ENCODE measurements at regions not wholly inside any gene's neighbourhood (a gene's known extent, or its start where the extent isn't known, plus 50 kb on each side); places are given as distances from the start of the nearest gene placed in this dataset.

DNA sequence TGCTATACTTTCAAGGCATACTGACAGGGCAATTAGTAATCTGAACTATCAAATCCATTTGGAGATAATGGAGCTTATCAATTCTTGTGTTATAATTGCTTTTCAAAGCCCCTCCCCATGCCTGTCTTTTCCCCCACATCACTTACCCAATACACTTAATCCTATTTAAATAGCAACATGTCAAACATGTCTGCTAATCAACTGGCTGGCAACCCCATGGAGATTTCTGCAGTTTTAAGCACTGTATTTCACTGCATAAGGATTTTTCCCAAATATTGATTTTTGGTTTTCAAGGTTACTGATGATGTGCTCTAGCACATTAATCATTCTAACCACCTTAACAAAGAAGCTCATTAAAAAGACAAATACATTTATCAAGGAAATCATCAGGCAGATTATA is 800.3 kb downstream of the PLA2G4A start:
- CTCF ChIA-PET, result no interaction called here
- Mint-ChIP-seq H3K27ac (no peak overlapping the region), H3K36me3 (ENCODE audit: low read depth) (no peaks in the 10 kb centered on the region), H3K27me3 (no peaks in the 10 kb centered on the region), H3K9me3 (peaks cover 7% of the 10 kb centered on the region), H3K4me3 (no peak overlapping the region), H3K4me1 (ENCODE audit: low read depth) (no peaks in the 10 kb centered on the region)
- DNase-seq, result no peak
- TF ChIP-seq, protein P1, sequence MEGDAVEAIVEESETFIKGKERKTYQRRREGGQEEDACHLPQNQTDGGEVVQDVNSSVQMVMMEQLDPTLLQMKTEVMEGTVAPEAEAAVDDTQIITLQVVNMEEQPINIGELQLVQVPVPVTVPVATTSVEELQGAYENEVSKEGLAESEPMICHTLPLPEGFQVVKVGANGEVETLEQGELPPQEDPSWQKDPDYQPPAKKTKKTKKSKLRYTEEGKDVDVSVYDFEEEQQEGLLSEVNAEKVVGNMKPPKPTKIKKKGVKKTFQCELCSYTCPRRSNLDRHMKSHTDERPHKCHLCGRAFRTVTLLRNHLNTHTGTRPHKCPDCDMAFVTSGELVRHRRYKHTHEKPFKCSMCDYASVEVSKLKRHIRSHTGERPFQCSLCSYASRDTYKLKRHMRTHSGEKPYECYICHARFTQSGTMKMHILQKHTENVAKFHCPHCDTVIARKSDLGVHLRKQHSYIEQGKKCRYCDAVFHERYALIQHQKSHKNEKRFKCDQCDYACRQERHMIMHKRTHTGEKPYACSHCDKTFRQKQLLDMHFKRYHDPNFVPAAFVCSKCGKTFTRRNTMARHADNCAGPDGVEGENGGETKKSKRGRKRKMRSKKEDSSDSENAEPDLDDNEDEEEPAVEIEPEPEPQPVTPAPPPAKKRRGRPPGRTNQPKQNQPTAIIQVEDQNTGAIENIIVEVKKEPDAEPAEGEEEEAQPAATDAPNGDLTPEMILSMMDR (IDR thresholded peaks at IDR 0.05), result no peak
- H3K9me3 ChIP-seq (ENCODE audit: control insufficient read depth in 1 of 2, insufficient read depth in 1 of 2, low read length in 2 of 2), result peaks cover 0 to 4% of the 10 kb centered on the region in 2 experiments
- POLR2A ChIA-PET, result no interaction called here
- H3K27me3 ChIP-seq (ENCODE audit: control insufficient read depth in 1 of 2, insufficient read depth in 2 of 2, low read length in 2 of 2), result no peaks in the 10 kb centered on the region
- no peak for ATAC-seq (ENCODE audit: poor library complexity)
- intact Hi-C loops (cut with DNase I, micrococcal nuclease), result no loop called here
- no peak overlapping the region for H3K4me3 ChIP-seq (ENCODE audit: low read length)
- no peaks in the 10 kb centered on the region for H3K36me3 ChIP-seq (ENCODE audit: insufficient read depth, low read length)
- H3K4me1 ChIP-seq (ENCODE audit: insufficient read depth, low read length), result no peaks in the 10 kb centered on the region
- H3K27ac ChIP-seq (ENCODE audit: low read depth in 1 of 2, low read length in 2 of 2), result no peak overlapping the region

DNA sequence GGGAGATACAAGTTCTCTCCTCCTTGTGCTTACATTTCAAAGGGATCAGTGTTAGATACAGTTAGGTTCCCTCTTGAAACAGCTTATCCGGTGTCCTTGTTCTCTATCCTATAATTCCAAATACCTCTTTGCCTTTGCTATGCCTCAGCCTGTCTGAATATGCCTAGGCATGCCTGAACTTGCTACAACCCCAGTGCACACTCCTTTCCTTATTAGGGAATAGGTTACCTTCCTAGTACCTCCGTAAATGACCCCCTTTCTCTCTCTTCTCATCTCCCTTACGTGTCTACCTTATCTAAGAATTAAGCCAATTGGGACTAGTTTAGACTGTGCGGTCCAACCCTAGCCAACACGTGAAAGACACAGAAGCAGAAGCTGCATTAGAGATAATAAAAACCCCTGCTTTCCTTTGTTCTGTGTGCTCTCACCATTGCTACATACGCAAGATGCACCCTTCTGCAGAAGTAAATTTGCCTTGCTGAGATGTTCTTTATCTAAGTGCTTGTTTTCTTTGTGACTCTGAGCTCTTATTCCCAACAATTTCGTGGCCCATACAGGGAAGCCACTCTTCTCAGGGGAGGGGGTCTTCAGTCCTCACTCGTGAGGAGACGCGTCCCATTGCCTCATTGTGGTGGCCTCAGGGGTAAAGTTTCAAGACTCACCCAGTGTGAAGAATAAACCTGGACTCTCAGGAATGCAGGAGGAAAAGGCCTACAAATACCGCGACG is 802.1 kb downstream of the PLA2G4A start:
- DNase-seq (no peak), ATAC-seq (ENCODE audit: poor library complexity) (no peak)
- H3K27me3 Mint-ChIP-seq, result no peaks in the 10 kb centered on the region
- no peaks in the 10 kb centered on the region for H3K36me3 ChIP-seq (ENCODE audit: insufficient read depth, low read length)
- TF ChIP-seq, protein P1 (IDR thresholded peaks at IDR 0.05), result no peak
- H3K27me3 ChIP-seq (ENCODE audit: control insufficient read depth in 1 of 2, insufficient read depth in 2 of 2, low read length in 2 of 2), result no peaks in the 10 kb centered on the region
- H3K4me3 ChIP-seq (ENCODE audit: low read length), result no peak overlapping the region
- intact Hi-C loops (cut with DNase I, micrococcal nuclease), result no loop called here
- ChIA-PET POLR2A (no interaction called here), CTCF (no interaction called here)
- peaks cover 13% of the 10 kb centered on the region for H3K9me3 Mint-ChIP-seq
- no peaks in the 10 kb centered on the region for H3K4me1 Mint-ChIP-seq (ENCODE audit: low read depth)
- no peak overlapping the region for H3K27ac Mint-ChIP-seq
- no peak overlapping the region for H3K4me3 Mint-ChIP-seq
- no peak overlapping the region for H3K27ac ChIP-seq (ENCODE audit: low read depth in 1 of 2, low read length in 2 of 2)
- peaks cover 0 to 10% of the 10 kb centered on the region in 2 experiments for H3K9me3 ChIP-seq (ENCODE audit: control insufficient read depth in 1 of 2, insufficient read depth in 1 of 2, low read length in 2 of 2)
- H3K4me1 ChIP-seq (ENCODE audit: insufficient read depth, low read length), result no peaks in the 10 kb centered on the region
- H3K36me3 Mint-ChIP-seq (ENCODE audit: low read depth), result no peaks in the 10 kb centered on the region

DNA sequence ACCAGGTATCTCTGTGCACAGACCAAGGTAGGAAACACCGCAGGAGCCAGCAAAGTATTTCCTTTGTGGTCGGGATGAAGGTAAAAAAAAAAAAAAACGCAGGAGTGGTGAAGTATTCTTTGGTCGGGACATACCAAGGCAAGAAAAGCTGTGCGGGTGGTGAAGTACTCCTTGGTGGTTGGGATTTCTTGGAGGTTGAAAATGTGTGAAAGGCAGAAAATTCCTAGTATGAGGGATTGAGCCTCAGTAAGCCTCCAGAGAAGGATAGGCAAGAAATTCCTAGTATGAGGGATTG is 802.6 kb downstream of the PLA2G4A start:
- no peaks in the 10 kb centered on the region for H3K27me3 ChIP-seq (ENCODE audit: control insufficient read depth in 1 of 2, insufficient read depth in 2 of 2, low read length in 2 of 2)
- no peak overlapping the region for H3K4me3 ChIP-seq (ENCODE audit: low read length)
- POLR2A ChIA-PET, result no interaction called here
- no peaks in the 10 kb centered on the region for H3K27me3 Mint-ChIP-seq
- TF ChIP-seq, protein P1 (IDR thresholded peaks at IDR 0.05), result no peak
- H3K4me3 Mint-ChIP-seq, result no peak overlapping the region
- CTCF ChIA-PET, result no interaction called here
- intact Hi-C loops (cut with DNase I, micrococcal nuclease), result no loop called here
- H3K27ac ChIP-seq (ENCODE audit: low read depth in 1 of 2, low read length in 2 of 2), result no peak overlapping the region
- H3K9me3 ChIP-seq (ENCODE audit: control insufficient read depth in 1 of 2, insufficient read depth in 1 of 2, low read length in 2 of 2), result peaks cover 0 to 10% of the 10 kb centered on the region in 2 experiments
- no peak for DNase-seq
- no peaks in the 10 kb centered on the region for H3K4me1 ChIP-seq (ENCODE audit: insufficient read depth, low read length)
- no peaks in the 10 kb centered on the region for H3K36me3 Mint-ChIP-seq (ENCODE audit: low read depth)
- H3K4me1 Mint-ChIP-seq (ENCODE audit: low read depth), result no peaks in the 10 kb centered on the region
- H3K36me3 ChIP-seq (ENCODE audit: insufficient read depth, low read length), result no peaks in the 10 kb centered on the region
- H3K27ac Mint-ChIP-seq, result no peak overlapping the region
- ATAC-seq (ENCODE audit: poor library complexity), result no peak
- peaks cover 13% of the 10 kb centered on the region for H3K9me3 Mint-ChIP-seq
